Motor neuron (in vitro differentiated cells): ENCODE measurements at regions not wholly inside any gene's neighbourhood (a gene's known extent, or its start where the extent isn't known, plus 50 kb on each side); places are given as distances from the start of the nearest gene placed in this dataset.
A peak's percentile ranks its signal among the peaks of the same experiment; 100 is the strongest.
"Not testable (repeated sequence)": the region's sequence is repeated elsewhere in the genome, so short reads cannot be mapped to it uniquely, and the experiment has no call there.

Experiments
- ATAC-seq, 8 experiments: fragments of 200-7000 bp; cut with Tn5 transposase; replicated peaks in 6 of 8; 2 replicates each; pipeline ENCODE4 v1.8.0; 2021; ENCODE audit warnings: mild to moderate bottlenecking in 8 of 8, moderate library complexity in 8 of 8
- H3K27ac ChIP-seq, 2 donors: fragments of 250-450 bp; sonication (Bioruptor Pico); 2 replicates each; pipeline ENCODE4 v1.9.0; 2021; ENCODE audit warnings: antibody characterized with exemption in 2 of 2, mild to moderate bottlenecking in 2 of 2, moderate library complexity in 1 of 2
- H3K4me1 ChIP-seq, 2 donors: fragments of 250-450 bp; sonication (Bioruptor Pico); replicated peaks in 1 of 2; 2 replicates each; pipeline ENCODE4 v1.6.1; 2021; ENCODE audit warnings: antibody characterized with exemption in 2 of 2, mild to moderate bottlenecking in 2 of 2, moderate library complexity in 1 of 2
- H3K4me3 ChIP-seq, 5 donors: fragments of 250-450 bp; sonication (Bioruptor Pico); 2 replicates each; pipeline ENCODE4 v1.9.0; 2021; ENCODE audit warnings: antibody characterized with exemption in 5 of 5, mild to moderate bottlenecking in 5 of 5, moderate library complexity in 4 of 5
- WGBS, 10 experiments: fragments of 450-650 bp; shearing (Covaris generic); methylation state at CpG; one replicate each; pipeline ENCODE4 v1.0.0; 2022; 5-methylcytosine and 5-hydroxymethylcytosine counted together
- in situ Hi-C, 9 experiments: fragments of 400-800 bp; cut with MboI; loops; one replicate each; pipeline ENCODE4 v1.15.0; 2021; ENCODE audit warnings: low sequenced_read_pairs in 9 of 9, low pct_unique_long_range_greater_than_20kb in 2 of 9; ENCODE audit not compliant: unreplicated experiment in 9 of 9

GRCh38 chr15:95138604-95139270 is 907.4 kb downstream of the MCTP2 start:
- WGBS, 10 experiments: 43 to 100% (median 78%) methylated on average over 1 to 3 of the region's 3 CpGs

GRCh38 chr15:95141486-95141885 is 910.1 kb downstream of the MCTP2 start:
- no peak overlapping the region for H3K4me3 ChIP-seq
- no peak overlapping the region for H3K27ac ChIP-seq
- in situ Hi-C loops: no loop called here
- whole genome bisulfite sequencing, 10 experiments: 0 to 100% (median 78%) methylated on average over 1 to 2 of the region's 2 CpGs; no CpG with 5 or more reads in 3 of the 10 experiments
- H3K4me1 ChIP-seq: no peaks in the 10 kb centered on the region
- ATAC-seq: no peak

More at GRCh38 chr15:95138604-95139270, 907.4 kb downstream of the MCTP2 start:
- no peak for ATAC-seq
- Histone ChIP-seq H3K27ac (no peak overlapping the region), H3K4me1 (peaks cover 0 to 13% of the 10 kb centered on the region in 2 donors), H3K4me3 (no peak overlapping the region)
- in situ Hi-C loops: no loop called here

- 85 to 100% (median 100%) methylated on average over 1 of the region's 1 CpG; no CpG with 5 or more reads in 4 of the 10 experiments for WGBS, 10 experiments
Observed at GRCh38 chr15:95142531-95142930, 911.2 kb downstream of the MCTP2 start.

GRCh38 chr15:95146481-95146880 is 915.1 kb downstream of the MCTP2 start:
- no peak for ATAC-seq
- WGBS, 10 experiments: 20 to 100% (median 88%) methylated on average over 1 to 5 of the region's 5 CpGs; no CpG with 5 or more reads in 4 of the 10 experiments
- no peaks in the 10 kb centered on the region for H3K4me1 ChIP-seq

More at GRCh38 chr15:95142531-95142930, 911.2 kb downstream of the MCTP2 start:
- no peaks in the 10 kb centered on the region for H3K4me1 ChIP-seq
- H3K27ac ChIP-seq: no peak overlapping the region
- no peak for ATAC-seq
- in situ Hi-C loops: no loop called here
- H3K4me3 ChIP-seq: no peak overlapping the region

GRCh38 chr15:95148183-95148582 is 916.8 kb downstream of the MCTP2 start:
- Histone ChIP-seq H3K4me3 (no peak overlapping the region), H3K27ac (no peak overlapping the region), H3K4me1 (no peaks in the 10 kb centered on the region)
- ATAC-seq: no peak
- in situ Hi-C loops: no loop called here
- WGBS, 10 experiments: 67 to 100% (median 83%) methylated on average over 1 to 2 of the region's 2 CpGs; no CpG with 5 or more reads in 5 of the 10 experiments

More at GRCh38 chr15:95146481-95146880, 915.1 kb downstream of the MCTP2 start:
- in situ Hi-C loops: no loop called here
- H3K27ac ChIP-seq: no peak overlapping the region
- no peak overlapping the region for H3K4me3 ChIP-seq

GRCh38 chr15:95149036-95149435 is 917.7 kb downstream of the MCTP2 start:
- no peak for ATAC-seq
- H3K27ac ChIP-seq: no peak overlapping the region
- in situ Hi-C loops: no loop called here
- H3K4me3 ChIP-seq: no peak overlapping the region
- 27 to 80% (median 48%) methylated on average over 1 to 3 of the region's 3 CpGs; no CpG with 5 or more reads in 5 of the 10 experiments for WGBS, 10 experiments
- no peaks in the 10 kb centered on the region for H3K4me1 ChIP-seq

- Histone ChIP-seq H3K27ac (no peak overlapping the region), H3K4me3 (no peak overlapping the region), H3K4me1 (no peaks in the 10 kb centered on the region)
- no peak for ATAC-seq
- in situ Hi-C loops: no loop called here
Observed at GRCh38 chr15:95149771-95150170, 918.4 kb downstream of the MCTP2 start.

GRCh38 chr15:95150466-95150865 is 919.1 kb downstream of the MCTP2 start:
- in situ Hi-C loops: no loop called here
- ATAC-seq: no peak
- 67 to 98% (median 84%) methylated on average over 1 to 8 of the region's 10 CpGs for WGBS, 10 experiments
- Histone ChIP-seq H3K4me1 (no peaks in the 10 kb centered on the region), H3K27ac (no peak overlapping the region), H3K4me3 (no peak overlapping the region)

- in situ Hi-C loops: no loop called here
- no peak overlapping the region for H3K27ac ChIP-seq
- no peaks in the 10 kb centered on the region for H3K4me1 ChIP-seq
- no peak for ATAC-seq
- H3K4me3 ChIP-seq: no peak overlapping the region
- 75 to 100% (median 86%) methylated on average over 1 of the region's 1 CpG; no CpG with 5 or more reads in 5 of the 10 experiments for WGBS, 10 experiments
Observed at GRCh38 chr15:95152741-95153140, 921.4 kb downstream of the MCTP2 start.

GRCh38 chr15:95153201-95153600 is 921.8 kb downstream of the MCTP2 start:
- 36 to 83% (median 72%) methylated on average over 1 to 2 of the region's 2 CpGs; no CpG with 5 or more reads in 3 of the 10 experiments for WGBS, 10 experiments
- in situ Hi-C loops, H3K27ac ChIP-seq, H3K4me3 ChIP-seq, H3K4me1 ChIP-seq, ATAC-seq: not testable (repeated sequence)

- no peak overlapping the region for H3K27ac ChIP-seq
- H3K4me3 ChIP-seq: no peak overlapping the region
- in situ Hi-C loops: no loop called here
- ATAC-seq: no peak
- no peaks in the 10 kb centered on the region for H3K4me1 ChIP-seq
- WGBS, 10 experiments: 60 to 100% (median 96%) methylated on average over 1 to 4 of the region's 4 CpGs; no CpG with 5 or more reads in 1 of the 10 experiments
Observed at GRCh38 chr15:95160316-95160715, 929.0 kb downstream of the MCTP2 start.

GRCh38 chr15:95162069-95162468 is 930.7 kb downstream of the MCTP2 start:
- in situ Hi-C loops: no loop called here
- Histone ChIP-seq H3K4me1 (no peaks in the 10 kb centered on the region), H3K4me3 (no peak overlapping the region), H3K27ac (no peak overlapping the region)
- peak in 1 of 8 experiments; percentile 17 for ATAC-seq
- WGBS, 10 experiments: 30 to 92% (median 70%) methylated on average over 1 to 3 of the region's 3 CpGs; no CpG with 5 or more reads in 1 of the 10 experiments

- H3K4me3 ChIP-seq: no peak overlapping the region
- no peak overlapping the region for H3K27ac ChIP-seq
- in situ Hi-C loops: no loop called here
- peak in 2 of 8 experiments; percentile 13 for ATAC-seq
- H3K4me1 ChIP-seq: peaks cover 0 to 2% of the 10 kb centered on the region in 2 donors
Observed at GRCh38 chr15:95162531-95162930, 931.2 kb downstream of the MCTP2 start.

GRCh38 chr15:95162967-95163531 is 931.7 kb downstream of the MCTP2 start:
- Histone ChIP-seq H3K4me1 (peaks cover 0 to 5% of the 10 kb centered on the region in 2 donors), H3K4me3 (no peak overlapping the region), H3K27ac (no peak overlapping the region)
- peak in 2 of 8 experiments; percentile 83 to 87 for ATAC-seq
- 0 to 93% (median 87%) methylated on average over 2 to 7 of the region's 7 CpGs for WGBS, 10 experiments
- in situ Hi-C loops: no loop called here
